MCF 10A (cell line): ENCODE measurements at regions not wholly inside any gene's neighbourhood (a gene's known extent, or its start where the extent isn't known, plus 50 kb on each side); places are given as distances from the start of the nearest gene placed in this dataset.

Source experiments
- BruUV-seq: library from RNA; stranded (reverse); fragments of 400-500 nt; replicated peaks from 2 replicates; lab custom pipeline; 2021; lab: Mats Ljungman, UMichigan
- CTCF ChIA-PET: fragments of 300-600 bp; sonication (Branson Sonifier 250); formaldehyde crosslinking; extraction: SDS; loops from one replicate; lab custom pipeline; 2021; ENCODE audit warnings: antibody characterized with exemption, inconsistent platforms; lab: Yijun Ruan, JAX
- POLR2A ChIA-PET: fragments of 300-600, 350-650 bp; sonication (Branson Sonifier 250); formaldehyde crosslinking; extraction: SDS; loops from one replicate; lab custom pipeline; 2020; ENCODE audit warnings: antibody characterized with exemption, inconsistent platforms; lab: Yijun Ruan, JAX
- DNase-seq: peaks from one replicate; pipeline ENCODE4 v3.0.0-alpha.2; 2018; ENCODE audit not compliant: unreplicated experiment
- H3K27ac Mint-ChIP-seq: one replicate; pipeline ENCODE4 v1.8.0; 2022; ENCODE audit warnings: mild to moderate bottlenecking, low read depth, mixed read lengths; ENCODE audit not compliant: unreplicated experiment
- H3K27me3 Mint-ChIP-seq: one replicate; pipeline ENCODE4 v1.8.0; 2022; ENCODE audit warnings: mixed read lengths; ENCODE audit not compliant: insufficient read depth, unreplicated experiment
- H3K36me3 Mint-ChIP-seq: one replicate; pipeline ENCODE4 v1.8.0; 2022; ENCODE audit warnings: mild to moderate bottlenecking, moderate library complexity, mixed read lengths; ENCODE audit not compliant: insufficient read depth, unreplicated experiment
- H3K4me1 Mint-ChIP-seq: one replicate; pipeline ENCODE4 v1.8.0; 2022; ENCODE audit warnings: mixed read lengths; ENCODE audit not compliant: insufficient read depth, unreplicated experiment
- H3K4me3 Mint-ChIP-seq: one replicate; pipeline ENCODE4 v1.8.0; 2022; ENCODE audit warnings: mild to moderate bottlenecking, moderate library complexity, mixed read lengths; ENCODE audit not compliant: unreplicated experiment
- H3K9me3 Mint-ChIP-seq: one replicate; pipeline ENCODE4 v1.8.0; 2022; ENCODE audit warnings: mixed read lengths; ENCODE audit not compliant: unreplicated experiment
- intact Hi-C: fragments of 100-400 bp; cut with micrococcal nuclease; formaldehyde crosslinking; loops from 2 replicates; pipeline ENCODE4 v1.14.1; 2022
- TF ChIP-seq, protein P1 (sequence below): fragments of 200-600 bp; IDR thresholded peaks from one replicate; pipeline ENCODE4 v1.8.0; 2022; ENCODE audit warnings: antibody characterized with exemption, mild to moderate bottlenecking; ENCODE audit not compliant: unreplicated experiment

- Mint-ChIP-seq H3K27me3 (no peaks in the 10 kb centered on the region), H3K4me1 (no peaks in the 10 kb centered on the region), H3K27ac (no peak overlapping the region), H3K9me3 (no peaks in the 10 kb centered on the region), H3K4me3 (no peak overlapping the region), H3K36me3 (no peaks in the 10 kb centered on the region)
- DNase-seq: no peak
- intact Hi-C loops: no loop called here
- TF ChIP-seq, protein P1, sequence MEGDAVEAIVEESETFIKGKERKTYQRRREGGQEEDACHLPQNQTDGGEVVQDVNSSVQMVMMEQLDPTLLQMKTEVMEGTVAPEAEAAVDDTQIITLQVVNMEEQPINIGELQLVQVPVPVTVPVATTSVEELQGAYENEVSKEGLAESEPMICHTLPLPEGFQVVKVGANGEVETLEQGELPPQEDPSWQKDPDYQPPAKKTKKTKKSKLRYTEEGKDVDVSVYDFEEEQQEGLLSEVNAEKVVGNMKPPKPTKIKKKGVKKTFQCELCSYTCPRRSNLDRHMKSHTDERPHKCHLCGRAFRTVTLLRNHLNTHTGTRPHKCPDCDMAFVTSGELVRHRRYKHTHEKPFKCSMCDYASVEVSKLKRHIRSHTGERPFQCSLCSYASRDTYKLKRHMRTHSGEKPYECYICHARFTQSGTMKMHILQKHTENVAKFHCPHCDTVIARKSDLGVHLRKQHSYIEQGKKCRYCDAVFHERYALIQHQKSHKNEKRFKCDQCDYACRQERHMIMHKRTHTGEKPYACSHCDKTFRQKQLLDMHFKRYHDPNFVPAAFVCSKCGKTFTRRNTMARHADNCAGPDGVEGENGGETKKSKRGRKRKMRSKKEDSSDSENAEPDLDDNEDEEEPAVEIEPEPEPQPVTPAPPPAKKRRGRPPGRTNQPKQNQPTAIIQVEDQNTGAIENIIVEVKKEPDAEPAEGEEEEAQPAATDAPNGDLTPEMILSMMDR: no peak
- POLR2A ChIA-PET: no interaction called here
- BruUV-seq: no TSS peak
- CTCF ChIA-PET: no interaction called here
Observed at GRCh38 chr7:10731253-10731773, 242.4 kb upstream of the PHF14 start.

DNA sequence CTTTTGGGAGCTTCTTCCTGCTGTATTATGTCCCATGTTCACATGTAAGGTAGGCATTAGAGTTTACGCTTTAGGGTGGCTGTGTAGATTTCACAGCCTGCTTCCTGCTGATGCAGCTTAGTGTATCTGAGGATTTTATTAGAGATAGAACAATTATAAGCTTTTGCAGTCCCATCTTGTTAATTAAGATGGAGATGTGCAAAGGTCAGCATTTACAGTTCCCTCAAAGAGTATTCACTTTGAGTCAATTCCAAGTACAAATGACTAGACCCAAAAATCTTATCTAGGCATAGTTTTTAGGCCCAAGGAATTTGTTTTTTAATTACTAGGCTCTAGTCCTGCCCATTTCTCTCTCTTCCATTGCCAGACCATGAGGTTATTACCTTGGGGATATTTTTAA, 239.9 kb upstream of the PHF14 start:
- Mint-ChIP-seq H3K9me3 (no peaks in the 10 kb centered on the region), H3K27ac (no peak overlapping the region), H3K4me3 (no peak overlapping the region), H3K27me3 (no peaks in the 10 kb centered on the region), H3K36me3 (no peaks in the 10 kb centered on the region), H3K4me1 (no peaks in the 10 kb centered on the region)
- POLR2A ChIA-PET: no interaction called here
- no peak for DNase-seq
- no TSS peak for BruUV-seq
- TF ChIP-seq, protein P1: no peak
- intact Hi-C loops: no loop called here
- CTCF ChIA-PET: interaction anchor here (0.6 kb wide), 1 partner anchor 16 kb away, joined by 5 read pairs; no protein-coding TSS in a partner anchor

DNA sequence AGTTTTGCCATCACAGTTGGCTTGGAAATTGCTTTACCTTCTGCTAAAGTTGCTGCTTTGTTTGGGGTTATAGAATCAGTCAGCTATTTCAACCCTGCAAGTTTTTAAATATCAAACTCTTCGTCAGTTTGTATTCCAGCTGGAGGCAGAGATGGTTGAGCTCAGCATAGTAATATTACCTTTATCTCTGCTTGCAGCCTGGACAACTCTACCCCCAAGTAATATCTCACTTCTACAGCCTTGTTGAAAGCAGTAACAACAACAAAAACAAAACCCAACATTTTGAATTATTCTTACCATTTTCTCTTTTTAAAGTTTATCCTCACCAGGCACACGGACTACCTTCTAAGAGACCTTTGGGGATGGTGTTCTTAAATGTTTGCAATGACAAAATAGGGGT, 239.1 kb upstream of the PHF14 start:
- no peak overlapping the region for H3K27ac Mint-ChIP-seq
- POLR2A ChIA-PET: no interaction called here
- no peak for DNase-seq
- H3K27me3 Mint-ChIP-seq: no peaks in the 10 kb centered on the region
- H3K36me3 Mint-ChIP-seq: no peaks in the 10 kb centered on the region
- no peak overlapping the region for H3K4me3 Mint-ChIP-seq
- H3K4me1 Mint-ChIP-seq: no peaks in the 10 kb centered on the region
- CTCF ChIA-PET: no interaction called here
- intact Hi-C loops: no loop called here
- no TSS peak for BruUV-seq
- TF ChIP-seq, protein P1: no peak
- no peaks in the 10 kb centered on the region for H3K9me3 Mint-ChIP-seq

- BruUV-seq: no TSS peak
- no peak for DNase-seq
- intact Hi-C loops: no loop called here
- H3K36me3 Mint-ChIP-seq: no peaks in the 10 kb centered on the region
- no peaks in the 10 kb centered on the region for H3K4me1 Mint-ChIP-seq
- peaks cover under 1% of the 10 kb centered on the region for H3K9me3 Mint-ChIP-seq
- POLR2A ChIA-PET: no interaction called here
- no peak overlapping the region for H3K27ac Mint-ChIP-seq
- H3K27me3 Mint-ChIP-seq: no peaks in the 10 kb centered on the region
- H3K4me3 Mint-ChIP-seq: no peak overlapping the region
- TF ChIP-seq, protein P1: no peak
- CTCF ChIA-PET: no interaction called here
Observed at GRCh38 chr7:10739401-10739800, 234.3 kb upstream of the PHF14 start.
